NCI-H2196 treated with DMSO at 0.1 percent for 48 hours (cell line): ENCODE measurements at regions not wholly inside any gene's neighbourhood (a gene's known extent, or its start where the extent isn't known, plus 50 kb on each side); places are given as distances from the start of the nearest gene placed in this dataset.
"Not testable (repeated sequence)": the region's sequence is repeated elsewhere in the genome, so short reads cannot be mapped to it uniquely, and the experiment has no call there.

ENCODE experiments used
- DNase-seq: peaks from one replicate; lab custom pipeline; 2025; ENCODE audit not compliant: unreplicated experiment; lab: John Stamatoyannopoulos, UW

DNA sequence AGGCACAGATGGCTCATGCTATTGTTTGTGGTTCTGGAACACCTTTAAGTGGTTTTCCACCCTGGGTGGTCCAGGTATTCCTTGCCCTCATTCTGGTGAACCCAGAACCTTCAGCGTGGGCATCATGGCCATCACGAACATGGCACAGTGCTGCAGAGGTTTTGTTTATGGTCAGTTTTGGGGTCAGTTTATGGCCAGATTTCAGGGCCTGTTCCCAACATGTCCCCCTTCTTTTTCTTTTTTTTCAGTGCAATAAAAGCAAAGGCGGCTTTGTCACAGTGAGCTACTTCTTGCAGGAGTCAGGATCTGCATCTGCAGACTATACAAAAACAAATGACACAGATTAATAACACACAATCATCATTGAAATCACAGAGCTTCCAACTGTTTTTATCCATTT, 1085.0 kb upstream of the ALCAM start:
- DNase-seq = no peak

DNA sequence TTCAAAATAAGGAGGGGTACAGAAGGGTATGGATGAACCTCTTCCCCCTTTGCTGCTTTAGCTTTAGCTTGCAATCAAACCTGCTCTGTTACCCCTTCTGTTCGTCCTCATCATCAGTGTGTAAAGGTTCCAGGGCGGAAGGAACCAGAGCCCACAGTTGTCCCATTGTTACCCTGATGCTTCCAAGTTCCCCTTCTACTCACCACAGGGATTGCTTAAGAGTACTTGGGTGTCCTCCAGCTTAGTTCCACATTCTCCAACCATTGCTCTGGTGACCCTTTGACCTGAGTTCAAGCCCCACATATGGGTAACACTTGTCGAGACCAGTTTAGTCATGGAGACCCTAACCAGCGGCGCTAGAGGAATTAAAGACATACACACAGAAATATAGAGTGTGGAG, 1080.1 kb upstream of the ALCAM start:
- no peak for DNase-seq

- no peak for DNase-seq
Observed at GRCh38 chr3:104291437-104291851, 1075.3 kb upstream of the ALCAM start.

DNA sequence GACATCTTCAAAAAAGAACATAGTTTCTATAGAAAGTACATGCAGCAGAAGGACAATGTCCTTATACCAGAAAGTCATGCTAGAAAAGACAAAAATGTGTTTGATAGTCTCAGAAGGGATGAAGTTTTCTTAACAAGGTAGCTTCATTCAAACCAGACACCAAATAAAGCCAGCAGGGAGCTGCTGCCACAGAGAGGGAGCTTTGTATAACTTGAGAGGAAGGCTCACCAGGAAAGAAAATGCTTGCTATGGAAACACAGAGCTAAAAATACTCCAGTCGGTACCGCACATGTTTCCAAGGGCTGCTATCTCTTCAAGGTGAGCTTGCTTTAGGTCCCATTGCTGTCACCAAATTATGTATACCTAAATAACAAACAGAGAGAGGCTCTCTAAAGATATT, 1074.8 kb upstream of the ALCAM start:
- DNase-seq = no peak

DNA sequence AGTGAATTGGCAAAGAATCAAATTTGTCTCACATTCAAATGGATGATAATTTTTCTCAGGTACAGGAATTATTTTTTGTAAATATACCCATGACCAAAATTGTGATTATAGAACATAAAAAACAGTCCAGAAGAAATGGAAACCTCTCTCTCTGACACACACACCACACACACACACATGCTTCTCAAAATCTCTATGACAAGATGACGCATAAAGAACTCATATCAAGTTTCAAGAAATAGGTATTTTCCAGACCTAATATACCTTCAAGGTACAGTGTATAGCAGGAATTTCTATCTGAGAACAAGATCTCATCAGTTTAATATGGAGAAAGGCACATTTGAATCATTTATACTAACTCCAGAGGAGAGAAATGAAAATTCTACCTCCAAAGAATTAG, 1069.1 kb upstream of the ALCAM start:
- no peak for DNase-seq

DNA sequence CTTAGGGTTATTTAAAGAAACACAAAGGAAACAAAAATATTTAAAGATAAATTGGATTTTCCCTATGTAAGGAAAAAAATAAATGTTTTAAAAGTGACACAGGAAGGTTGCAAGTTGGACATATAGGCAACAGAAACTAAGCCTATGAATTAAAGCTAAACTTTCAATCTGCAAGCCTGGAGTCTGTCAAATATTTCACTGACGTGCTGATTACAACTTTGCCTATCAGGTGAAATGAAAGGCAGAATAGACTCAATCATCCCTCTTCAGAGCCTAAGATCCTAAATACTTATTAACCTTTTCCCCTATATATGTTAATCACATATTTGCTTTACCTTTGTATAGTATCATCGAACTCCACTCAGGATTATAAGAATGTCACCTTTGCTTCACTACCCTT, 1068.0 kb upstream of the ALCAM start:
- no peak for DNase-seq

- DNase-seq = no peak
Observed at GRCh38 chr3:104316118-104316517, 1050.6 kb upstream of the ALCAM start.

DNA sequence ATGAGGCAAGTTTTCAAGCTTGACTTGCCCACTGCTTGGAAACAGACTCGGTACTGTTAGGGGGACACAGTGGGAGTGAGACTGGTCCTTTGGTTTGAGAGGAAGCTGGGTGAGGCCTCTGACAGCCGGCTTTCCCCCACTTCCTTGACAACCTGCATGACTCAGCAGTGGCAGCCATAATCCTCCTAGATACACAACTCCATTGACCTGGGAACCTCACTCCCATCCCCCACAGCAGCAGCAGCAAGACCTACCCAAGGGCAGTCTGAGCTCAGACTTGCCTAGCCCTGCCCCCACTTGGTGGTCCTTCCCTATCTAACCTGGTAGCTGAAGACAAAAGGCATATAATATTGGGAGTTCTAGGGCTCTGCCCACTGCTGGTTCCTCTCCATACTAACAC, 1043.5 kb upstream of the ALCAM start:
- DNase-seq = no peak

DNA sequence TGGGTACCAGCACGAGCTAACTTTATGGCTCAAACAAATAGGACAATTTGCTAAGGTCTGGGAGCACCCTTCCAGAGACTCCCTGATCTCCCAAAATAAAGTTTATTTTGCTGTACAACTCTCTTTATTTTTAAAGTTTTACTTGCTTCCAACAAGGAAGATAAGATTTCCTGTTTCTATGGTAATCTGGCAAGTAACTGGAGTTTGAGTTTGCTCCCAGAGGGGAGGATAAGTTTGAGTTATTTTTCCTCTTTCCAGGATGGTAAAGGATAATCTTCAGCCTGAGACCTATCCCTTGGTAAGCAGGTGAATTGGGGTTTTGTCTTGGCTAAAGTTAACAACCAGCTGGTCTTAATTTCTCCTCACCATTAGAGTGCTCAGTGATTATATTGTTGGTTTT, 1019.4 kb upstream of the ALCAM start:
- DNase-seq = no peak

DNA sequence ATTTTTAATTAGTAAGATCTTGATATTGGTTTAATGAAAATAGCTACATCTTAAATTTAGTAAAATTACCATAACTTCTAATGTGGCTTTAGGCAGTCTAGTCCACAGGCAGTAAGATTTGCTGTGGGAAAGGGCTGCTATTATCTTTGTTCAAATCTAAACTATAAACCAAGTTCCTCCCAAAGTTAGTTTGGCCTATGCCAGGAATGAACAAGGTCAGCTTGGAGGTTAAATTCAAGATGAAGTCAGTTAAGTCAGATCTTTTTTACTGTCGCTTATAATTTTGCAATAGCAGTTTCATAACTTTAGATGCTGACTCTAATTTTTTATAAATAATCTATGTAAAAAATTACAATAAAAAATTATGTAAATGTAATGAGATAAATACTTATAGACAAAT, 1016.9 kb upstream of the ALCAM start:
- no peak for DNase-seq

DNA sequence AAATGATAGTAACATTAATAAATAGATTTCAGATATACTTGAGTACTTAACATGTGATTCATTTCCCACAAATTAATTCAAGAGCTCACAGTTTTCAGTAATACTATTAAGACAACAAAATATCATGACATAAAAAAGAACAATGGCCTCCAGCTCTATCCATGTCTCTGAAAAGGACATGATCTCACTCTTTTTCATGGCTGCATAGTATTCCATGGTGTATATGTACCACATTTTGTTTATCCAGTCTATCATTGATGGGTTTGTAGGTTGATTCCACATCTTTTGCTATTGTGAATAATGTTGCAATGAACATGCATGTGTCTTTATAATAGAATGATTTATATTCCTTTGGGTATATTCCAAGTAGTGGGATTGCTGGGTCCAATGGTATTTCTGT, 1012.8 kb upstream of the ALCAM start:
- no peak for DNase-seq

GRCh38 chr3:104359546-104359945, 1007.2 kb upstream of the ALCAM start:
- no peak for DNase-seq

GRCh38 chr3:104360038-104360437, 1006.7 kb upstream of the ALCAM start:
- DNase-seq = no peak

DNA sequence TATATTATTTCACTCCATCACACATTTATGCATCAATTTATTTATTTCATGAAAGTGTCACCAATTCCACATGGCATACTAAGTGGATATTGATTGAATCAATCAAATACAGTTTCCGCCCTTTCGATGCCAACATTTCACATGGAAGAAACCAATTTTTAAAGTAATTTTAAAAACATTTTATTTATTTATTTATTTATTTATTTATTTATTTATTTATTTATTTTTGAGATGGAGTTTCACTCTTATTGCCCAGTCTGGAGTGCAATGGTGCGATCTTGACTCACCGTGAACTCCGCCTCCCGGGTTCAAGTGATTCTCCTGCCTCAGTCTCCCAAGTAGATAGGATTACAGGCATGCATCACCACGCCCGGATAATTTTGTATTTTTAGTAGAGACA, 1005.0 kb upstream of the ALCAM start:
- DNase-seq = not testable (repeated sequence)

GRCh38 chr3:104362319-104362718, 1004.4 kb upstream of the ALCAM start:
- DNase-seq = no peak

DNA sequence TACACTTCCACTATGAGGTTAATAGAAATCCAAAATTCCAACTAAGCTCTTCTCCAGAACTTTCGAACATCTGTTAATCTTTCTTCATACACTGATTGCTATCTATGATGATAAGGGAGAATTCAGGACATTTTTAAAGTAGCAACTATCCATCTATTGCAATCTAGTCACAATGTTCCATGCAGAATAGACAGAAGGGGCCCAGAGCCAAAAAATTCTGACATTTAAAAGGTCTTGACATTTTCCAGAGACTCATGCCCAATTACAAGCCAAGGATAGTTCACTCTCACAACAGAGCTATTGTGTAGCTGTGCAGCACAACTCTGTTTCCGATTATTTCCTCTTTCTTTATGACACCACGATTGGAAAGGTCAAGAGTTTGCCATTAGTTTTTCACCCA, 999.7 kb upstream of the ALCAM start:
- no peak for DNase-seq

- no peak for DNase-seq
Observed at GRCh38 chr3:104368760-104369159, 997.9 kb upstream of the ALCAM start.

- DNase-seq = no peak
Observed at GRCh38 chr3:104385421-104385820, 981.3 kb upstream of the ALCAM start.

GRCh38 chr3:104388619-104389018, 978.1 kb upstream of the ALCAM start:
- DNase-seq = no peak

GRCh38 chr3:104392327-104392726, 974.4 kb upstream of the ALCAM start:
- no peak for DNase-seq

DNA sequence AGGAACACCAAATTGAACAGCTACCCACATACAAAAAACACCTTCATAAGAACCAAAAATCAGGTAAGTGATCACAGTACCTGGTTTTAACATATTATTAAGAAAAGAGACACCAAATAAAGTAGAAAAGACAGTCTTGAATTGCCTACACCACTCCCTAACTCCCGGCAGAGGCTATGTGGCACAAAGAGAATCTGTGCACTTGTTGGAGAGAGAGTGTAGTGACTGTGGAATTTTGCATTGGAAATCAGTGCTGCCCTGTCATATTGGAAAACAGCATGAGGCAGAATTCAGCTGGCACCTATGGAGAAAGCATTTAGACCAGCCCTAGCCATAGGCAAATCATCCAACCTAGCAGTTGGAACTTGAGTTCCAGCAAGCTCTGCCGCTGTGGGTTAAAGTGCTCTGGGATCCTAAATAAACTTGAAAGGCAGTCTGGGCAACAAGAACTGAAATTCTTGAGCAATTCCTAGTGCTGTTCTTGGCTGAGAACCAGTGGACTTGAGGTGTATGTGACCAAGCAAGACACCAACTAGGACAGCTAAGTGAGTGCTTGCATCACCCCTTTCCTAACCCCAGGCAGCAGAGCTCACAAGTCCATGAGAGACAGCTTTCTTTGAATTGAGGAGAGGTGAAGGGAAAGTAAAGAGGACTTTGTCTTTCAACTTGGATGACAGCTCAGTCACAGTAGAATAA, 969.6 kb upstream of the ALCAM start:
- no peak for DNase-seq

DNA sequence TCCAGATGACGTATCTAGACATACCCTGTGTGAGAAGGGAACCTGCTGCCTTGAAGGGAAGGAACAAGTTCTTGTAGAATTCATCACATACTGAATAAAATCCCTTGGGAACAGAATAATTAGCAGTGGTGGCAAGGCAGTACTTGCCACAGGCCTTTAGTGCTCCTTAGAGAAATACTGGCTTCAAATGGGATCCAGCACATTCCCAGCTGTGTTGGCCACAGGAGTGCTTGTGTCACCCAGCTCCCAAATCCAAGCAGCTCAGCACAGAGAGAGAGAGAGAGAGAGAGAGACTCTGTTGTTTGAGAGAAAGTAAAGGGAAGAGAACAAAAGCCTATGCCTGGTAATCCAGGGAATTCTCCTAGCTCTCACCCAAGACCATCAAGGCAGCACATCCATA, 969.0 kb upstream of the ALCAM start:
- no peak for DNase-seq

DNA sequence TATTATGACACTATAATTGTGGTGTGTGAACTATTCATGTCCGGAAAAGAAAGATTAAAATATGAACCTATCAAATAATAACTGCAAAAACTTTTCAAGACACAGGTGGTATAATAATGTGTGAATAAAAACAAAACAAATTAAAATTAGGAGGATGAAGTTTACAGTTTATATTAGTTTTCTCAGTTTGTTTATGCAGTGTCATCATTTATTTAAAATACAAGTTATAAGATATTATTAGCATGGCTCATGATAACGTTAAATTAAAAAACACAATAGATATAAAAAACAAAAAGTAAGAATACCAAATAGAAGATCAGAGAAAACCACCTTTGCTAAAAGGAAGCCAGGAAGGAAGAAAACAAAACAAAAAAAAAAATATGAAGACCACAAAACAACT, 963.8 kb upstream of the ALCAM start:
- DNase-seq = no peak

- no peak for DNase-seq
Observed at GRCh38 chr3:104411757-104412156, 955.0 kb upstream of the ALCAM start.
